Nephron (organoid): ENCODE measurements at regions not wholly inside any gene's neighbourhood (a gene's known extent, or its start where the extent isn't known, plus 50 kb on each side); places are given as distances from the start of the nearest gene placed in this dataset.

Experiments used
- H3K27ac Mint-ChIP-seq, 3 experiments: 2 replicates each; pipeline ENCODE4 v1.8.0; 2020; ENCODE audit warnings: mixed read lengths in 3 of 3, mild to moderate bottlenecking in 2 of 3, moderate library complexity in 1 of 3
- H3K27me3 Mint-ChIP-seq: 2 replicates; pipeline ENCODE4 v1.8.0; 2021; ENCODE audit warnings: low read depth, mild to moderate bottlenecking, moderate library complexity, mixed read lengths
- H3K36me3 Mint-ChIP-seq: 2 replicates; pipeline ENCODE4 v1.8.0; 2020; ENCODE audit warnings: low read depth, mixed read lengths
- H3K4me1 Mint-ChIP-seq: 2 replicates; pipeline ENCODE4 v1.8.0; 2020; ENCODE audit warnings: mixed read lengths
- H3K4me3 Mint-ChIP-seq, 3 experiments: 2 replicates each; pipeline ENCODE4 v1.8.0; 2020; ENCODE audit warnings: mild to moderate bottlenecking in 3 of 3, mixed read lengths in 3 of 3, moderate library complexity in 2 of 3
- H3K9me3 Mint-ChIP-seq: 2 replicates; pipeline ENCODE4 v1.8.0; 2020; ENCODE audit warnings: mixed read lengths
- CTCF ChIP-seq, 3 experiments: fragments of 200-600 bp; sonication (generic); IDR thresholded peaks; one replicate each; pipeline ENCODE4 v1.5.0; 2021; ENCODE audit warnings: antibody characterized with exemption in 3 of 3; ENCODE audit not compliant: unreplicated experiment in 3 of 3

- H3K36me3 Mint-ChIP-seq = no peaks in the 10 kb centered on the region
- no peak overlapping the region for H3K4me3 Mint-ChIP-seq
- TF ChIP-seq CTCF (IDR thresholded peaks at IDR 0.05; ENCODE audit: unreplicated experiment in 3 of 3) = no peak
- no peaks in the 10 kb centered on the region for H3K4me1 Mint-ChIP-seq
- no peaks in the 10 kb centered on the region for H3K27me3 Mint-ChIP-seq
- no peaks in the 10 kb centered on the region for H3K9me3 Mint-ChIP-seq
- H3K27ac Mint-ChIP-seq = no peak overlapping the region
These were observed 90.3 kb downstream of the C1QL2 start for GRCh38 chr2:119068154-119068725.

GRCh38 chr2:119066272-119066804 is 92.2 kb downstream of the C1QL2 start:
- Mint-ChIP-seq H3K27ac (no peak overlapping the region), H3K36me3 (no peaks in the 10 kb centered on the region), H3K4me3 (no peak overlapping the region), H3K9me3 (no peaks in the 10 kb centered on the region), H3K4me1 (no peaks in the 10 kb centered on the region), H3K27me3 (no peaks in the 10 kb centered on the region)
- no peak for TF ChIP-seq CTCF (IDR thresholded peaks at IDR 0.05; ENCODE audit: unreplicated experiment in 3 of 3)

- TF ChIP-seq CTCF (IDR thresholded peaks at IDR 0.05; ENCODE audit: unreplicated experiment in 3 of 3) = no peak
- Mint-ChIP-seq H3K27me3 (peaks cover 3% of the 10 kb centered on the region), H3K36me3 (no peaks in the 10 kb centered on the region), H3K4me3 (no peak overlapping the region), H3K4me1 (no peaks in the 10 kb centered on the region), H3K27ac (no peak overlapping the region), H3K9me3 (no peaks in the 10 kb centered on the region)
These were observed 93.4 kb downstream of the C1QL2 start for GRCh38 chr2:119065146-119065545.

- Mint-ChIP-seq H3K27ac (no peak overlapping the region), H3K4me1 (no peaks in the 10 kb centered on the region), H3K9me3 (no peaks in the 10 kb centered on the region), H3K27me3 (peaks cover 8% of the 10 kb centered on the region), H3K4me3 (no peak overlapping the region), H3K36me3 (no peaks in the 10 kb centered on the region)
- TF ChIP-seq CTCF (IDR thresholded peaks at IDR 0.05; ENCODE audit: unreplicated experiment in 3 of 3) = no peak
These were observed 94.0 kb downstream of the C1QL2 start for GRCh38 chr2:119064567-119064966.

GRCh38 chr2:119063177-119063576 is 95.4 kb downstream of the C1QL2 start:
- H3K36me3 Mint-ChIP-seq = no peaks in the 10 kb centered on the region
- no peak overlapping the region for H3K27ac Mint-ChIP-seq
- no peaks in the 10 kb centered on the region for H3K9me3 Mint-ChIP-seq
- H3K27me3 Mint-ChIP-seq = peaks cover 15% of the 10 kb centered on the region
- no peak overlapping the region for H3K4me3 Mint-ChIP-seq
- no peaks in the 10 kb centered on the region for H3K4me1 Mint-ChIP-seq
- no peak for TF ChIP-seq CTCF (IDR thresholded peaks at IDR 0.05; ENCODE audit: unreplicated experiment in 3 of 3)

GRCh38 chr2:119062652-119063051 is 95.9 kb downstream of the C1QL2 start:
- TF ChIP-seq CTCF (IDR thresholded peaks at IDR 0.05; ENCODE audit: unreplicated experiment in 3 of 3) = no peak
- Mint-ChIP-seq H3K9me3 (no peaks in the 10 kb centered on the region), H3K36me3 (no peaks in the 10 kb centered on the region), H3K27me3 (peaks cover 16% of the 10 kb centered on the region), H3K4me3 (no peak overlapping the region), H3K4me1 (no peaks in the 10 kb centered on the region), H3K27ac (no peak overlapping the region)
